ENCODE measurements at regions not wholly inside any gene's neighbourhood (a gene's known extent, or its start where the extent isn't known, plus 50 kb on each side); places are given as distances from the start of the nearest gene placed in this dataset.
"Not testable (repeated sequence)": the region's sequence is repeated elsewhere in the genome, so short reads cannot be mapped to it uniquely, and the experiment has no call there.

DNA sequence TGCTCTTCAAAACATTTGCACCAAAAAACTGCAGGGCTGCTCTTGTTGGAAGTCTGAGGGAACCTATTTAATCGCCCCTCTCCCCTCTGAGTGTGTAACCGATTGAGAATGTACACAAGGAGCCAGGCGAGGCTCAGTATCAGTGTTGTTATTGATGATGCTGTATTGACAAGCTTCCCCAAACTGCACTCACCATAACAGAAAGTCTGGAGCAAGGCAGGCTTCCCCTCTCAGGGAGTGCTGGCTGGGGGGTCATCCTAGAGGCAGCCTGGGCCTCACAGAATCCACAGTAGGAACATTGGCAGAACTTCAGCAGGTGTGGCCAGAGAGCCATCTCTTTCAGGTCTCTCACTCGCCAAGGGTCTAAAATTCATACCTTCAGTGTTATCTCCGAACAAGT, 58.1 kb upstream of the TUNAR start:
- DNase-seq, result no peak

DNA sequence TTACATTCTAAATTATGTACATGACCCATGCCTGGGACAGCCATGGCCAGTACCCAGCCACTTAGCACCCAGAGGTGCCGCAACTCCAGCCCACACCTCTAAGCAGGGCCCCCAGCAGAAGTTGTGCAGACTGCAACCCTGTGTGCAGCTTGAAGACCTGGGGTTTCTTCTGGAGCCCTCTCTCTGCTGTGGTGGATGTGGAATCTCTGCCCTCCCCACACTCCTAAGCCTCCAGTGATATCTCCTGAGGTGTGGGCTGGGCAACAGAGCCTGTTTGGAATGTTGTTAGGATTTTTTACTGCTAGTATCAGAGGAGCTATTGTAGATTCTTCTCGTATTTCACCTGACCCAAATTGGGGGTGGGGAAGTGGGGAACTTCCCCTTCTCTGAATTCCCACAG, 59.4 kb upstream of the TUNAR start:
- no peak for DNase-seq

DNA sequence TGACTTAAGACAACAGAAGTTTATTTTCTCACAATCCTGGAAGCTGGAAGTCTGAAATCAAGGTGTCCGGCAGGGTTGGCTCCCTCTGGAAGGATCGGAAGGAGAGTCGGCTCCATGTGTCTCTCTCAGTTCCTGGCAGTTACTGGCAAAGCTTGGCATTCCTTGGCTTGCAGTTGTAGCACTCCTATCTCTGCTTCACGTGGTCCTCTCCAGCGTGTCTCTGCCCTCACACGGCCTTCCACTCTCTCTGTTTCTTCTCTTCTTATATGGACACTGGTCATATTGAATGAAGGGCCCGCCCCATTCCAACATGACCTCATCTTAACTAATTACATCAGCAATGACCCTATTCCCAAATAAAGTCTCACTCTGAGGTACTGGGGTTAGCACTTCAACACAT, 60.1 kb upstream of the TUNAR start:
- no peak for DNase-seq

DNA sequence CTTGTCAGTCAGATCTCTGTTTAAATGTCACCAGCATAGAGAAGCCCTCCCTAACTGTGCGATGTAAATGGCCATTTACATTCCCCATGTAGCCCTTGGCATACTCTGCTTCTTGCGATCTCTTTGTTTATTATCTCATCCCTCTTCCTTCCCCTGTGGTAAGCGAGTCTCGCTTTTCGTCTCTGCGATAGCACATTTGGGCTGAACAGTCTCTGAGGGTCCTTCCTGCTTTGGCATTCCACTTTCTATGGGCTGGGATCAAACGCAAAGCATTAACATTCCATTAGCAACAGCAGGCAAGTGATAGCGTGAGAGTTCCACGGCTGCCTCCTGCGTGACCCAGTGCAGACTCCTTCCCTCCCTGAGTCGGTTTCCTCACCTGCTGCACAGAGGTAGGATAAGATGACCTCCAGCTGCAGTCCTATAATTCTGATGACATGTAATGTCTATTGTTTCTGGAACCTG, 61.4 kb upstream of the TUNAR start:
- DNase-seq, result no peak

DNA sequence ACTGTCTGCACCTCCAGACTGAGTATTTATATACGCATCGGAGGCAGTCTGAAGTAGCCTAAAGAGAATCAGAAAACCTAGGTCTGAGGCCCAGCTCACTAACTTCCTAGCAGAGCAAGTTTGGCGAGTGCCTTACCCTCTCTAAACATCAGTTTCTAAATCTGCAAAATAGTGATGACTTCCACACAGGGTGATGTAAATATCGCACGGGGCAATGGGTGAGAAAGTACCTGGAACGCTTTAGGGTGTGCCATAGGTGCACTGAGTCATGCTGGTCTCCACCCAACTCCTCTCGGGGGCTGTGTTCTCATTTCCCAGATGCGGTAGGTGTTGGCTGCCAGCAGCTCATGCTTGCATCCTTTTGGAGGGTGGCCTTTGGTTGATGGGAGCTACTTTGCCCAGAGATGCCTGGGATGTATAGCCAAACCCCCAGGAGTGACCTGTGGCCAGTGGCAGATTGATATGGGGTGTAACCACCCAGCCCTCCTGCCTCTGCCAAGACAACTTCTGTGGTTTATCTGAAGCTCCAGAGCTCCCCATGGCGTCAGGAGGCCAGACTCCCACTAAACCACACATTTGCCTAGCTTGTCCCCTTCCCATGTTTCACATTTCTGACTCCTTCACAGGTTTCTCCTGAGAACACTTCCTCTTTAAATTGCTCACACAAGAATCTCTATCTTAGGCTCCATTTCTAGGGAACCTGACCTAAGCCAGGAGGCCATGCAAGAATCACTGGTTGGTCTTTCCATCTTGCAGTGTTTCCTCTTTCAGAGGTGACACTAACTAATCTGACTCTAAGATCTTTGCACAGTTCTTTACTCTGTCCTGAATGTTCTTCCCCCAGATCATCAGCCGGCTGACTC, 62.0 kb upstream of the TUNAR start:
- DNase-seq, result no peak

DNA sequence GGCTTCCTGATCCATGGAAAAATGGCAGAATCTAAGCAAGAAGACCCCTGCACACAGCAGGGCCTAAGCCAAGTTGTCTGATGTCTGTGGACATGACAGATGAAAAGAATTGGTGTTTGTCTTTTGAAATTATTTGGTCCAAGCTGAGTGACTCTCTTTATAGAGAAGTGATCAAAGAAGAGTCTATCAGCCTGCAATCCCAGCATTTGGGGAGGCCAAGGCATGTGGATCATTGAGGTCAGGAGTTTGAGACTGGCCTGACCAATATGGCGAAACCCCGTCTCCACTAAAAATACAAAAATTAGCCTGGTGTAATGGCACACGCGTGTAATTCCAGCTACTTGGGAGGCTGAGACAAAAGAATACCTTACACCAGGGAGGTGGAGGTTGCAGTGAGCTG, 64.8 kb upstream of the TUNAR start:
- DNase-seq, result no peak

DNA sequence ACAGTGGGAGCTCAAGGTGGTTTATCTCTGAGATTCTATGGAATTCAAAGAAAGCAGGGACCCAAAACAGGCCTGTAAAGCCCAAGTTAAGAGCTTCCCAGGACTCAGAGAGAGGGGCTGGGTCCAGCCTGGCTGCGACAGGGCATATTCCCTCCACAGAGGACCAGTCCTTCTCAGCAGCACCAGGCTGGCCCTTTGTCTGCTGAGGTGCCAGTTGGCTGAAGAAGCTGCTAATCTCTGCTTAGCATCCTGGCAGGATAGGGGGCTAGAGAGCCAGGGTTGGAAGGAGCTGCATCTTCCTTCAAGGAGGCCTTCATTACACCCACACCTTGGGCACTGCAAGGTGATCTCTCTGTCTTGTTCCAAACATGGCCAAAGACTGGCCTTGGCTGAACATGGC, 68.3 kb upstream of the TUNAR start:
- no peak for DNase-seq

DNA sequence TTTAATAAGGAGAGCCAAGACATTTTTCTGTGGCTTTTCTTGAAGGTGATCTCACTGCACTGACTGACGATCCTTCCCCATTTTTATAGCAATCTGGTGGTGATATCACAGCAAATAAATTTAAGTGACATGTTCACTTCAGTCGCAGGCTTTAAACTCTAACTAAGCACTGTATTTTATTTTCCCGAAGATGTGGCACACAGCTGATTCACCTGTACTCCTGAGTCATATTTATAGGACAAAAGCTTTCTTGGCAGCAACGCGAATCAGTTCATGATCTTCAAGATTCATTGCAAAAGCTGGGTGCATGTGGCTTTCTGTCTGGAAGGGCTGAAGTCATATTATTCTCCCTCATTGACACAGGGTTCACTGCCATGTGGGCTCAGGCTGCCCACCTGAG, 79.8 kb upstream of the TUNAR start:
- DNase-seq, result no peak

DNA sequence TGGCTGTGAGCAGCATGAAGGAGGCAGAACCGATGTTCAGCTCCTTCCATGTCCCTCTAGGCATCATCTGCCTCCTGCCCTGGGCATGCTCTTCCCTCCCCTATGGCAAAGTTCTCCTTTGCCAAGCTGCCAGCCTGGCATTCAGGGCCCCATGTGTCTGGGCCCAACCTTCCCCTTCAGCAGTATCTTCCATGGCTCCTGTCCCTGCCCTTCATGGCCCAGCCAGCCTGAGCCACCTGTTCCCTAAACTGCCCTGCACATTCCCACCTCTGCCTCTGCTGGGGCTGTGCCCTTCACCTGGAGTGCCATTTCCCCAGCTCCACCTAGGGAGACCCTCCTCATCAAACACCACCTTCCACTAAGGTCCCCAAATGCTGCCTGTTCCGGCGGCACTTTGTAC, 74.0 kb upstream of the TCL1A start:
- DNase-seq, result no peak

DNA sequence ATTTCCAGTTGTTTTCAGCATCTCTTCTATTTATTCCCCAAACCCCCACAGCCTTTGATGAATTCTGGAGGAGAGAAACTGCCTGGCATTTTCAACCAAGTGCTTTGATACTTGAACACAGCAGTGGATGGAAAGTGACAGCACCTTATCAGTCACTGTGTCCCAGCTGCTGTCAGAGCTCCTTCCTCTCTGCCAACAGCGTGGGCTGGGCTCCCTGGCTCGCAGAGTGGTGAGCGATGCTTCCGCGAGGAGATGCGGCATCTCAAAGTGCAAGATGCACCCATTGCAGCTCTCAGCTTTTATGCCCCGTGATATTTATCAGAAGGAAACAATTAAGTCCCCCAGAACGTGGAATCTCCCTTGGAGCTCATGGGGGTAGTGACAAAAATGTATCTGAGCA, 72.6 kb upstream of the TCL1A start:
- no peak for DNase-seq

DNA sequence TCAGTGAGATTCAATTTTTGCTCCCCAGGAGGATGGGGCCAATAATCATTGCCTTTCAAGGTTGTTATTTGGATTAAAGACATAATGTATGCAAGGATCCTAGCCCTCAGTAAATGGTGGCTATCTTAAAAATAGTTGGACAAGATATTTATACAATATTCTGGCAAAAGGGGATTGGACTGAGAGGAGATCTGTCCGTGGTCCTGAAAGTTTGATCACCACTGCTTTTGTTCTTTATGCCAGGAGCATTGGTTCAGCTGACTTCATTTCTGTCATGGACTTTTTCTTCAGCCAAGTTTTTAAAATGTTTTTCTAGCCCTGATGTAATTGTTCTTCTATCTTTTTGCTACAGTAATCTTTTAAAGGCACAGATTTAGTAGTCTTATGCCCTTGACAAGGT, 70.2 kb upstream of the TCL1A start:
- peak; percentile 44 for DNase-seq

DNA sequence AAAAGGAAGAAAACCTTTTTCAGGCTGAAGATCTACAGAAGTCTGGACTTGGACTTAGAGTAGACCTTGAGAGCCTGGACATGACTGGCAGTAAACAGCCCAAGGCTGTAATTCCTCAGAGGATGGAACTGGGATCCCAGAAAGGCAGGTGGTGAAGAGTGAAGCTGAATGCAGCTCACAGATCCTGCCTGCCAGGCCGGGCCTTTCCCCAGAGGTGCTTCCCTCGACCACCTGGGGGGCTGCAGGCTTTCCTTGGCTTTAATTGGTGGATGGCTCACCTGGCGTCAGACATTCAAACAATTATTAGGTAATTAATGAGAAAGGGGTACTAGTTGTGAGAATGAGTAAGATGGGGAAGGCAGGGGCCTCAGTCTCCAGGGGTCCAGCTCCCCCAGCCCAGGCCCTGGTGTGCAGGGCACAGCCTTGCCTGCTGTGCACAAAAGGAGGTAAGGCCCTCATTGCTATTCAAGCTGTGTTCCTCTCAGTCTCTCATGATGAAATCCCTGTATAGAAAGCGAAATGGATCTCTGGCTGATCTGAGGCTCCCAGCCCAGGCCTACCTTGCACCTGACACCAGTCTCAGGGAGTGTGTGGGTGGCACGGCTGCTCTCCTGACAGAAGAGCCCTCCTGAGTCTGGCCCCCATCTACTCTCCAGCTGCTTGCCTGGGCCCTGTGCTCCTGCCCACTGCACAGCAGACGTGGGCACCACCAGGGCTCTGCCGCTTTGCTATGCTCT, 63.0 kb upstream of the TCL1A start:
- DNase-seq, result no peak

DNA sequence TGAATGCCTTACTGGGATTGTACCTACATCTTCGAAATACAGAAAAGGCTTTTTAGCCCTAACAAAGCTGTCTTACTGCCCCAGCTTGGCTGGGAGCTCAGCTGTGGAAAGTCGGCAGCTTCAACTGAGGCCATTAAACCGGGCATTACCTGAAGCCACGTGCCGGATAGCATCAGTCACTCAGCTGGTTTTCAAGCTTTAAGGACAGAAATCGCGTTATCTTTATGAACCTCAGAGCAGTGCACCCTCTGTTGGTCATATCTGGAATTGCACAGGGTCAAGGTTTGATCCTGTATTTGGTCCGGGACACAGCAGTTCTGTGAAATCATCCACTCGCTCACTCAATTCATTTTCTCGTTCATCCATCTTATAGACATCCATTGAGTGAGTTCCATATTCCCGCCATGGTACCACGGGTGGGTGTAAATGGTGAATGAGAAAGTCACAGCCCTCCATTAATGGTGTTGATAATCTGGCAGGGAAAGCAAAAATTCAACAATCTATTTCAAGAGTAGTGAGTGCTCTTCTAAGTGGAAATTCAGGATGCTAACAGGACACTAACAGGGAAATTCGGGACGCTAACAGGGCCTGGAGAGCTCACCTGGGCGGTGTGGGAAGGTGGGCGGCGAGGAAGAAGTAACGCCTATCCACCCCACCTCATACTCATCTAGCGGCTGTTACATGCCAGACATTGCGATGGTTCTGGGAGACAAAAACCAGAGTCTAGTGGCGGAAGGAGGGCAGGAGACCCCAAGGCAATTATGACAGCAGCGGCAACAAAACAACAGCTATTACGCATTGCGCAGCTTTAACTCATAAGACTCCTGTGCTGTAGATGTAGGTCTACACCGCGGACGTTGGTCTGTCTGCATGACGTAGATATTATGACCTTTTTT, 60.6 kb upstream of the TCL1A start:
- DNase-seq, result peak; percentile 36

DNA sequence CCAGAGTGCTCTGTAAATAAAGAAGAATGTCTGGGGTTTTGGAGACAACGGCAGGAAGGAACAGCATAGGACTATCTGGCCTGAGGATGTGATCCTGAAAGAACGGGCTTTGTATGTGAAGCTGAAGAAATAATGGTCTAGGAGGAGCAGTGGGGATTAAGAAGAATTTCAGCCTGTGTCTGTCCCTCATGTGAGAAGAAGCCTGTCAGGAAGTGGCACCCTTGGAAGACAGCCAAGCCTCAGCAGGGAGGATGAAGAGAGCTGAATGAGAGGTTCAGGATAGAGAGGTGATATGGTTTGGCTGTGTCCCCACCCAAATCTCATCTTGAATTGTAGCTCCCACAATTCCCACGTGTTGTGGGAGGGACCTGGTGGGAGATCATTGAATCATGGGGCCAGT, 56.9 kb upstream of the TCL1A start:
- DNase-seq, result peak; percentile 12

DNA sequence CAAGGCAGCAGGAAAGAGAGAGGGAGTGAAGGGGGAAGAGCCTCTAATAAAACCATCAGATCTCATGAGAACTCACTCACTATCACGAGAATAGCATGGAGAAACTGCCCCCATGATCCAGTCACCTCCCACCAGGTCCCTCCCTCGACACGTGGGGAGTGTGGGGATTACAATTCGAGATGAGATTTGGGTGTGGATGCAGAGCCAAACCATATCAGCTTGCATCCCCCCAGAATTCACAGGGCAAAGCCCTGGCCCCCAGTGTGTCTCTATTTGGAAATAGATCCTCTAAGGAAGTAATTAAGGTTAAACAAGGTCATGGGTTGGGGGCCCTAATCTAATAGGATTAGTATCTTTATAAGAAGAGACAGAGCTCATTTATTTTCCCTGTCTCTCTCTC, 56.1 kb upstream of the TCL1A start:
- DNase-seq, result no peak

DNA sequence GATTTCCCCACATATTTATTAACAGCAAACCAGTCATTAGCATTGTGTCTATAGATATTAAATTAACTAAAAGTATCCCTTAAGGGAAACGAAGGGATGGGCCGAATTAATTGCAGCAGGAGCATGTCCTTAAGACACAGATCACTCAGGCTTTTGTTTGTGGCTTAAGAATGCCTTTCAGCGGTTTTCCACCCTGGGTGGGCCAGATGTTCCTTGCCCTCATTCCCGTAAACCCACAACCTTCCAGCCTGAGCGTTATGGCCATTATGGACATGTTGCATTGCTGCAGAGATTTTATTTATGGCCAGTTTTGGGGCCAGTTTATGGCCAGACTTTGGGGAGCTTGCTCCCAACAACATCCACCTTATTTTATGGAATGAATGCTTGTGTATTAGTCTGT, 55.5 kb upstream of the TCL1A start:
- DNase-seq, result not testable (repeated sequence)

DNA sequence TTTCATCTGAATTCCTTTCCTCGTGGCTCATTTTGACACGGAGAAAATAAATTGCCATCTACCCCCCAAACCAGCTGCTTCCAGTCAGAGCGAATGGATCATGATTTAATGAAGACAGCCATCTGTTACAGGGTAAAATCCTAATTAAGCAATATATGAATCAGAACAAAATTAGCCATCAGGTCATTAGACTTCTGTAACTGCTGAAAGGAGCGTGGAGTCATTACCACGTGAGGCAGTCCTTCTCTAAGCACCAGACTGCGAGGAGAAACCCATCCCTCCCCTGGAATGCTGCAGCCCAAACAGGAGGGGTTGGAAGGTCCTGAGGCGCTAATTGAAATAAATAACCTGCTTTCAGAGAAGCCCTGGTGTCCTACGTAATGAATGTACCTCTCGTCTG, 51.1 kb upstream of the TCL1A start:
- DNase-seq, result no peak

DNA sequence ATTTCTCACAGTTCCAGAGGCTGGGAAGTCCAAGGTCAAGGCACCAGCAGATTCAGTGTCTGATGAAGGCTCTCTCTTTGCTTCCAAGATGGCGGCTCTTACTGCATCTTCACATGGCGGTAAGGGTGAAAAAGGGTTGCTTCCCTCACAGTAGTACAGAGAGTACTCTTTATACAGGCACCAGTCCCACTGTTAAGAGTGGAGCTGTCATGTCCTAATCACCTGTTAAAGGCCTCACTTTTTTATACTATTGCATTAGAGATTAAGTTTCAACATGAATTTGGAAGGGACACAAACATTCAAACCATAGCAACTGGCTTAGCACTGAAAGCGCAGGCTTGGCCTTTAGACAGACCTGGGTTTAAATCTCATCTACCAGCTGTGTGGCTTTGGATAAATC, 50.0 kb upstream of the TCL1A start:
- DNase-seq, result no peak

Measured in fibroblast of skin of back (primary cell).